ENCODE measurements at regions not wholly inside any gene's neighbourhood (a gene's known extent, or its start where the extent isn't known, plus 50 kb on each side); places are given as distances from the start of the nearest gene placed in this dataset.
"Not testable (repeated sequence)": the region's sequence is repeated elsewhere in the genome, so short reads cannot be mapped to it uniquely, and the experiment has no call there.

- Histone ChIP-seq H3K4me3 (ENCODE audit: low read length) (no peak overlapping the region), H3K79me2 (ENCODE audit: low read length) (no peaks in the 10 kb centered on the region), H3K4me2 (ENCODE audit: low read length) (no peak overlapping the region), H2AFZ (ENCODE audit: low read length) (no peak overlapping the region), H3K27me3 (ENCODE audit: low read length) (no peaks in the 10 kb centered on the region), H3F3A (ENCODE audit: low read length, unreplicated experiment) (no peaks in the 10 kb centered on the region), H4K20me1 (ENCODE audit: low read length) (no peaks in the 10 kb centered on the region), H3K27ac (ENCODE audit: low read length) (no peak overlapping the region), H3K9me2 (replicated peaks; ENCODE audit: low read length) (no peaks in the 10 kb centered on the region), H3K9ac (ENCODE audit: low read length) (no peak overlapping the region), H3K9me3 (ENCODE audit: low read length) (no peaks in the 10 kb centered on the region), H3K4me1 (ENCODE audit: insufficient read depth, low read length) (peaks cover 9% of the 10 kb centered on the region), H3K36me3 (ENCODE audit: low read depth, low read length) (no peaks in the 10 kb centered on the region)
- ATAC-seq (no peak), DNase-seq (no peak)
- no peak for TF ChIP-seq EZH2phosphoT487 (IDR thresholded peaks at IDR 0.05; ENCODE audit: borderline replicate concordance, low read length)
- no peak for TF ChIP-seq EZH2 (IDR thresholded peaks at IDR 0.05; ENCODE audit: low read length, unreplicated experiment)
- TF ChIP-seq CTCF (conservative IDR thresholded peaks at IDR 0.05; ENCODE audit: low read depth, low read length) = no peak
- BruUV-seq (replicated peaks) = no TSS peak
- intact Hi-C loops (cut with micrococcal nuclease) = no loop called here
- ChIA-PET POLR2A (ENCODE audit: unreplicated experiment) (no interaction called here), CTCF (interaction anchor here (0.7 kb wide), 1 partner anchor 194 kb away, joined by 4 read pairs; no protein-coding TSS in a partner anchor)
These were observed 112.0 kb upstream of the NDUFV2 start for GRCh38 chr18:8990276-8991031.

DNA sequence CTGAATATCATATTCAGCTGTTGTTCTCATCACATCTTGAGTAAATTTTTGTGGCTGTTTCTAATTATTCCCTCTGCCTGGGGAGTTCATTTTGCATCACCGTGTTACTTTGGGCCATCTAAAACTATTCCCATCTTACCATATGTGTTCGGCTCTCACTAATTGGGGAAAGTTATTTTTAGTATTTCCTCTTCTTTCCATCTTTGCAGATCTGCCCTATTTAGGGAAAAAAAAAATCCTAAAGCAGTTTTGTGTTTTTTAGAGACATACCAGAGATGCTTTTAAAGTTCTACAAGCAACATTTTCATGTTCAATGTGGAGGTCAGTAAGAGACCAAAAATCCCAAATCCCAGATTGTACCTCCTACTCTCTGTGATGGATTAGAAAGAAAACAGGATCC, 111.3 kb upstream of the NDUFV2 start:
- Histone ChIP-seq H3K4me2 (ENCODE audit: low read length) (no peak overlapping the region), H3F3A (ENCODE audit: low read length, unreplicated experiment) (no peaks in the 10 kb centered on the region), H3K4me3 (ENCODE audit: low read length) (no peak overlapping the region), H3K27me3 (ENCODE audit: low read length) (no peaks in the 10 kb centered on the region), H2AFZ (ENCODE audit: low read length) (no peak overlapping the region), H3K4me1 (ENCODE audit: insufficient read depth, low read length) (peaks cover 14% of the 10 kb centered on the region), H3K27ac (ENCODE audit: low read length) (no peak overlapping the region), H3K9me3 (ENCODE audit: low read length) (no peaks in the 10 kb centered on the region), H3K36me3 (ENCODE audit: low read depth, low read length) (no peaks in the 10 kb centered on the region), H4K20me1 (ENCODE audit: low read length) (no peaks in the 10 kb centered on the region), H3K9me2 (replicated peaks; ENCODE audit: low read length) (no peaks in the 10 kb centered on the region), H3K9ac (ENCODE audit: low read length) (no peak overlapping the region), H3K79me2 (ENCODE audit: low read length) (no peaks in the 10 kb centered on the region)
- CTCF ChIA-PET = no interaction called here
- ATAC-seq (no peak), DNase-seq (no peak)
- no TSS peak for BruUV-seq (replicated peaks)
- POLR2A ChIA-PET (ENCODE audit: unreplicated experiment) = no interaction called here
- intact Hi-C loops (cut with micrococcal nuclease) = no loop called here
- TF ChIP-seq EZH2phosphoT487 (IDR thresholded peaks at IDR 0.05; ENCODE audit: borderline replicate concordance, low read length) = no peak
- TF ChIP-seq CTCF (conservative IDR thresholded peaks at IDR 0.05; ENCODE audit: low read depth, low read length) = no peak
- TF ChIP-seq EZH2 (IDR thresholded peaks at IDR 0.05; ENCODE audit: low read length, unreplicated experiment) = no peak

DNA sequence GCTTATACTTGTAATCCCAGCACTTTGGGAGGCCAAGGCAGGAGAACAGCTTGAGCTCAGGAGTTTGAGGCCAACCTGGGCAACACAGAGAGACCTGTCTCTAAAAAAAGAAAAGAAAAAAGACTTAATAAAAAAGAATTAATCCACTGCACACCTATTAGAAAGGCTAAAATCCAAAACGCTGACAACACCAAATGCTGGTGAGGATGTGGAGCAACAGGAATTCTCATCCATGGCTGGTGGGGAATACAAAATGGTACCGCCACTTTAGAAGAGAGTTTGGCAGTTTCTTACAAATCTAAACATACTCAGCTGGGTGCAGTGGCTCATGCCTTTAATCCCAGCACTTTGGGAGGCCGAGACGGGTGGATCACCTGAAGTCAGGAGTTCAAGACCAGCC, 110.0 kb upstream of the NDUFV2 start:
- CTCF ChIA-PET; H3K9me2 ChIP-seq (replicated peaks; ENCODE audit: low read length); H3K36me3 ChIP-seq (ENCODE audit: low read depth, low read length); H3K9me3 ChIP-seq (ENCODE audit: low read length); ATAC-seq; H3K9ac ChIP-seq (ENCODE audit: low read length); POLR2A ChIA-PET (ENCODE audit: unreplicated experiment); DNase-seq; H3K27ac ChIP-seq (ENCODE audit: low read length); intact Hi-C loops (cut with micrococcal nuclease); H4K20me1 ChIP-seq (ENCODE audit: low read length); H3K4me3 ChIP-seq (ENCODE audit: low read length); H2AFZ ChIP-seq (ENCODE audit: low read length); H3K4me2 ChIP-seq (ENCODE audit: low read length); H3K79me2 ChIP-seq (ENCODE audit: low read length); H3K27me3 ChIP-seq (ENCODE audit: low read length); H3F3A ChIP-seq (ENCODE audit: low read length, unreplicated experiment); BruUV-seq (replicated peaks): not testable (repeated sequence)
- peaks cover 20% of the 10 kb centered on the region for H3K4me1 ChIP-seq (ENCODE audit: insufficient read depth, low read length)

All from PC-3 (cell line).